Naive B cell (primary cell): ENCODE measurements at regions not wholly inside any gene's neighbourhood (a gene's known extent, or its start where the extent isn't known, plus 50 kb on each side); places are given as distances from the start of the nearest gene placed in this dataset.

Source experiments
- ATAC-seq, 2 donors: fragments of 150-1000 bp; cut with Tn5 transposase; 2 replicates each; pipeline ENCODE4 v1.10.0; 2021; ENCODE audit warnings: low read depth in 2 of 2, mild to moderate bottlenecking in 2 of 2, moderate library complexity in 2 of 2
- DNase-seq: peaks from one replicate; pipeline ENCODE4 v3.0.0; 2022
- H3K27ac Mint-ChIP-seq, 6 donors: one replicate each; pipeline ENCODE4 v1.8.0; 2020 to 2022; ENCODE audit warnings: mild to moderate bottlenecking in 6 of 6, mixed read lengths in 6 of 6, moderate library complexity in 5 of 6, inconsistent platforms in 2 of 6
- H3K27me3 Mint-ChIP-seq, 3 donors: one replicate each; pipeline ENCODE4 v1.8.0; 2021 to 2022; ENCODE audit warnings: mixed read lengths in 3 of 3, mild to moderate bottlenecking in 1 of 3
- H3K36me3 Mint-ChIP-seq, 2 donors: one replicate each; pipeline ENCODE4 v1.8.0; 2020 to 2022; ENCODE audit warnings: mixed read lengths in 2 of 2, inconsistent platforms in 1 of 2, mild to moderate bottlenecking in 1 of 2
- H3K4me1 Mint-ChIP-seq, 3 donors: one replicate each; pipeline ENCODE4 v1.8.0; 2020 to 2022; ENCODE audit warnings: mixed read lengths in 3 of 3, inconsistent platforms in 1 of 3, mild to moderate bottlenecking in 1 of 3, moderate library complexity in 1 of 3
- H3K4me3 Mint-ChIP-seq, 8 donors: one replicate each; pipeline ENCODE4 v1.8.0; 2020 to 2022; ENCODE audit warnings: mild to moderate bottlenecking in 8 of 8, mixed read lengths in 8 of 8, moderate library complexity in 8 of 8, inconsistent platforms in 2 of 8
- H3K9me3 Mint-ChIP-seq, 7 donors: one replicate each; pipeline ENCODE4 v1.8.0; 2020 to 2022; ENCODE audit warnings: mixed read lengths in 7 of 7, mild to moderate bottlenecking in 5 of 7, inconsistent platforms in 2 of 7, moderate library complexity in 1 of 7

GRCh38 chr12:88390811-88391210, 189.5 kb downstream of the KITLG start:
- H3K4me3 Mint-ChIP-seq = no peak overlapping the region
- ATAC-seq = no peak
- H3K27me3 Mint-ChIP-seq = no peaks in the 10 kb centered on the region

GRCh38 chr12:88391556-88391955, 188.7 kb downstream of the KITLG start:
- ATAC-seq = no peak
- no peak for DNase-seq
- H3K27me3 Mint-ChIP-seq = no peaks in the 10 kb centered on the region
- H3K36me3 Mint-ChIP-seq = no peaks in the 10 kb centered on the region
- H3K27ac Mint-ChIP-seq = no peak overlapping the region
- no peak overlapping the region for H3K4me3 Mint-ChIP-seq
- H3K9me3 Mint-ChIP-seq = peaks cover 0 to 11% (median 4%) of the 10 kb centered on the region in 7 donors
- H3K4me1 Mint-ChIP-seq = no peaks in the 10 kb centered on the region

More at GRCh38 chr12:88390811-88391210, 189.5 kb downstream of the KITLG start:
- no peak for DNase-seq
- H3K36me3 Mint-ChIP-seq = no peaks in the 10 kb centered on the region
- peak overlapping the region in 1 of 6 donors; percentile 19 for H3K27ac Mint-ChIP-seq
- H3K9me3 Mint-ChIP-seq = peaks cover 0 to 11% (median 4%) of the 10 kb centered on the region in 7 donors
- H3K4me1 Mint-ChIP-seq = no peaks in the 10 kb centered on the region

GRCh38 chr12:88393017-88393767, 187.1 kb downstream of the KITLG start:
- Mint-ChIP-seq H3K9me3 (peaks cover 0 to 11% (median 4%) of the 10 kb centered on the region in 7 donors), H3K36me3 (peaks cover 0 to under 1% of the 10 kb centered on the region in 2 donors), H3K27me3 (no peaks in the 10 kb centered on the region), H3K27ac (peak overlapping the region in 1 of 6 donors; percentile 18), H3K4me3 (no peak overlapping the region), H3K4me1 (no peaks in the 10 kb centered on the region)
- DNase-seq (no peak), ATAC-seq (no peak)

GRCh38 chr12:88398031-88398430, 182.2 kb downstream of the KITLG start:
- H3K27ac Mint-ChIP-seq = no peak overlapping the region
- no peak for DNase-seq
- no peak for ATAC-seq
- peaks cover 2 to 11% (median 4%) of the 10 kb centered on the region in 7 donors for H3K9me3 Mint-ChIP-seq
- no peaks in the 10 kb centered on the region for H3K27me3 Mint-ChIP-seq
- H3K4me1 Mint-ChIP-seq = no peaks in the 10 kb centered on the region
- no peak overlapping the region for H3K4me3 Mint-ChIP-seq
- H3K36me3 Mint-ChIP-seq = peaks cover 0 to 6% of the 10 kb centered on the region in 2 donors

GRCh38 chr12:88399811-88400210, 180.5 kb downstream of the KITLG start:
- Mint-ChIP-seq H3K27ac (no peak overlapping the region), H3K4me1 (no peaks in the 10 kb centered on the region), H3K27me3 (no peaks in the 10 kb centered on the region), H3K4me3 (no peak overlapping the region), H3K36me3 (peaks cover 0 to 6% of the 10 kb centered on the region in 2 donors), H3K9me3 (peaks cover 0 to 7% (median under 1%) of the 10 kb centered on the region in 7 donors)
- ATAC-seq (no peak), DNase-seq (no peak)

GRCh38 chr12:88400302-88400701, 180.0 kb downstream of the KITLG start:
- no peak overlapping the region for H3K4me3 Mint-ChIP-seq
- no peaks in the 10 kb centered on the region for H3K4me1 Mint-ChIP-seq
- peaks cover 0 to 7% (median 0%) of the 10 kb centered on the region in 7 donors for H3K9me3 Mint-ChIP-seq
- ATAC-seq = no peak
- H3K36me3 Mint-ChIP-seq = peaks cover 0 to 6% of the 10 kb centered on the region in 2 donors
- no peak for DNase-seq
- H3K27ac Mint-ChIP-seq = no peak overlapping the region
- H3K27me3 Mint-ChIP-seq = no peaks in the 10 kb centered on the region

- DNase-seq (no peak), ATAC-seq (no peak)
- H3K4me1 Mint-ChIP-seq = no peaks in the 10 kb centered on the region
- peaks cover 0 to 7% (median 0%) of the 10 kb centered on the region in 7 donors for H3K9me3 Mint-ChIP-seq
- no peak overlapping the region for H3K4me3 Mint-ChIP-seq
- no peak overlapping the region for H3K27ac Mint-ChIP-seq
- no peaks in the 10 kb centered on the region for H3K27me3 Mint-ChIP-seq
- H3K36me3 Mint-ChIP-seq = peaks cover 0 to 6% of the 10 kb centered on the region in 2 donors
Measured at GRCh38 chr12:88401155-88401554, 179.1 kb downstream of the KITLG start.

GRCh38 chr12:88406905-88407304, 173.4 kb downstream of the KITLG start:
- Mint-ChIP-seq H3K9me3 (peaks cover 0 to 7% (median 0%) of the 10 kb centered on the region in 7 donors), H3K27me3 (no peaks in the 10 kb centered on the region), H3K4me3 (no peak overlapping the region), H3K4me1 (no peaks in the 10 kb centered on the region), H3K36me3 (no peaks in the 10 kb centered on the region), H3K27ac (no peak overlapping the region)
- DNase-seq (no peak), ATAC-seq (no peak)

GRCh38 chr12:88408823-88409222, 171.4 kb downstream of the KITLG start:
- no peak for ATAC-seq
- no peak overlapping the region for H3K27ac Mint-ChIP-seq

GRCh38 chr12:88409257-88409656, 171.0 kb downstream of the KITLG start:
- no peaks in the 10 kb centered on the region for H3K36me3 Mint-ChIP-seq

More at GRCh38 chr12:88408823-88409222, 171.4 kb downstream of the KITLG start:
- no peak for DNase-seq
- no peaks in the 10 kb centered on the region for H3K36me3 Mint-ChIP-seq
- no peaks in the 10 kb centered on the region for H3K27me3 Mint-ChIP-seq
- H3K4me3 Mint-ChIP-seq = no peak overlapping the region
- H3K4me1 Mint-ChIP-seq = no peaks in the 10 kb centered on the region
- H3K9me3 Mint-ChIP-seq = no peaks in the 10 kb centered on the region

GRCh38 chr12:88411689-88412088, 168.6 kb downstream of the KITLG start:
- ATAC-seq (no peak), DNase-seq (no peak)
- Mint-ChIP-seq H3K4me3 (no peak overlapping the region), H3K36me3 (no peaks in the 10 kb centered on the region), H3K9me3 (no peaks in the 10 kb centered on the region), H3K27me3 (no peaks in the 10 kb centered on the region), H3K27ac (no peak overlapping the region), H3K4me1 (no peaks in the 10 kb centered on the region)

More at GRCh38 chr12:88409257-88409656, 171.0 kb downstream of the KITLG start:
- no peaks in the 10 kb centered on the region for H3K27me3 Mint-ChIP-seq
- ATAC-seq (no peak), DNase-seq (no peak)
- H3K4me1 Mint-ChIP-seq = no peaks in the 10 kb centered on the region
- no peaks in the 10 kb centered on the region for H3K9me3 Mint-ChIP-seq
- no peak overlapping the region for H3K4me3 Mint-ChIP-seq
- no peak overlapping the region for H3K27ac Mint-ChIP-seq

GRCh38 chr12:88413646-88414045, 166.6 kb downstream of the KITLG start:
- no peak overlapping the region for H3K27ac Mint-ChIP-seq

GRCh38 chr12:88416155-88416554, 164.1 kb downstream of the KITLG start:
- ATAC-seq = no peak
- H3K9me3 Mint-ChIP-seq = peaks cover 0 to 4% (median 0%) of the 10 kb centered on the region in 7 donors

More at GRCh38 chr12:88413646-88414045, 166.6 kb downstream of the KITLG start:
- Mint-ChIP-seq H3K9me3 (no peaks in the 10 kb centered on the region), H3K27me3 (no peaks in the 10 kb centered on the region), H3K4me3 (no peak overlapping the region), H3K36me3 (no peaks in the 10 kb centered on the region), H3K4me1 (no peaks in the 10 kb centered on the region)
- DNase-seq = no peak
- ATAC-seq = no peak

GRCh38 chr12:88416786-88417185, 163.5 kb downstream of the KITLG start:
- DNase-seq (no peak), ATAC-seq (no peak)
- no peaks in the 10 kb centered on the region for H3K36me3 Mint-ChIP-seq
- no peaks in the 10 kb centered on the region for H3K4me1 Mint-ChIP-seq
- H3K27me3 Mint-ChIP-seq = no peaks in the 10 kb centered on the region
- no peak overlapping the region for H3K27ac Mint-ChIP-seq
- peaks cover 0 to 4% (median 0%) of the 10 kb centered on the region in 7 donors for H3K9me3 Mint-ChIP-seq
- H3K4me3 Mint-ChIP-seq = no peak overlapping the region

More at GRCh38 chr12:88416155-88416554, 164.1 kb downstream of the KITLG start:
- H3K27ac Mint-ChIP-seq = no peak overlapping the region
- H3K36me3 Mint-ChIP-seq = no peaks in the 10 kb centered on the region
- DNase-seq = no peak
- H3K4me1 Mint-ChIP-seq = no peaks in the 10 kb centered on the region
- H3K4me3 Mint-ChIP-seq = no peak overlapping the region
- H3K27me3 Mint-ChIP-seq = no peaks in the 10 kb centered on the region
